ENCODE measurements at regions not wholly inside any gene's neighbourhood (a gene's known extent, or its start where the extent isn't known, plus 50 kb on each side); places are given as distances from the start of the nearest gene placed in this dataset.

- peaks cover 9% of the 10 kb centered on the region for H3K27me3 ChIP-seq (ENCODE audit: control insufficient read depth, insufficient read depth, low read length, poor library complexity, severe bottlenecking)
These were observed 249.4 kb upstream of the USP24 start for GRCh38 chr1:55464550-55464949.

GRCh38 chr1:55463814-55464475 lies 248.8 kb upstream of the USP24 start:
- Histone ChIP-seq H3K27me3 (ENCODE audit: control insufficient read depth, insufficient read depth, low read length, poor library complexity, severe bottlenecking) (peaks cover 6% of the 10 kb centered on the region), H3K9me3 (ENCODE audit: control insufficient read depth, low read length) (no peaks in the 10 kb centered on the region), H3K36me3 (ENCODE audit: control insufficient read depth, insufficient read depth, low read length) (no peaks in the 10 kb centered on the region), H3K9ac (ENCODE audit: extremely low read depth, low read length, poor library complexity, severe bottlenecking) (no peak overlapping the region), H3K4me3 (ENCODE audit: low read length) (no peak overlapping the region), H3K4me1 (ENCODE audit: control insufficient read depth, insufficient read depth, low read length) (peaks cover 2% of the 10 kb centered on the region), H3K27ac (ENCODE audit: low read depth, low read length) (no peak overlapping the region)
- H3K27me3 Mint-ChIP-seq (ENCODE audit: insufficient read depth) = peaks cover 2% of the 10 kb centered on the region
- no peak overlapping the region for H3K4me3 Mint-ChIP-seq
- H3K9me3 Mint-ChIP-seq = no peaks in the 10 kb centered on the region
- no peak overlapping the region for H3K27ac Mint-ChIP-seq
- peaks cover 6% of the 10 kb centered on the region for H3K4me1 Mint-ChIP-seq
- no peaks in the 10 kb centered on the region for H3K36me3 Mint-ChIP-seq (ENCODE audit: low read depth)
- 93 to 94% methylated on average over 9 to 10 of the region's 10 CpGs for WGBS, 2 experiments (ENCODE audit: insufficient coverage in 1 of 2, insufficient read length in 1 of 2)
- TF ChIP-seq CTCF (conservative IDR thresholded peaks at IDR 0.05) = no peak
- DNase-seq = no peak

More at GRCh38 chr1:55464550-55464949, 249.4 kb upstream of the USP24 start:
- no peaks in the 10 kb centered on the region for H3K36me3 Mint-ChIP-seq (ENCODE audit: low read depth)
- H3K4me3 Mint-ChIP-seq = no peak overlapping the region
- Histone ChIP-seq H3K27ac (ENCODE audit: low read depth, low read length) (no peak overlapping the region), H3K4me3 (ENCODE audit: low read length) (no peak overlapping the region), H3K4me1 (ENCODE audit: control insufficient read depth, insufficient read depth, low read length) (peaks cover 3% of the 10 kb centered on the region), H3K9me3 (ENCODE audit: control insufficient read depth, low read length) (no peaks in the 10 kb centered on the region), H3K9ac (ENCODE audit: extremely low read depth, low read length, poor library complexity, severe bottlenecking) (no peak overlapping the region), H3K36me3 (ENCODE audit: control insufficient read depth, insufficient read depth, low read length) (no peaks in the 10 kb centered on the region)
- no peak for TF ChIP-seq CTCF (conservative IDR thresholded peaks at IDR 0.05)
- peaks cover 4% of the 10 kb centered on the region for H3K27me3 Mint-ChIP-seq (ENCODE audit: insufficient read depth)
- WGBS, 2 experiments (ENCODE audit: insufficient coverage in 1 of 2, insufficient read length in 1 of 2) = 96 to 100% methylated on average over 1 of the region's 1 CpG
- no peak for DNase-seq
- peaks cover 9% of the 10 kb centered on the region for H3K4me1 Mint-ChIP-seq
- H3K27ac Mint-ChIP-seq = no peak overlapping the region
- H3K9me3 Mint-ChIP-seq = no peaks in the 10 kb centered on the region

- H3K4me3 Mint-ChIP-seq = no peak overlapping the region
These were observed 242.7 kb upstream of the USP24 start for GRCh38 chr1:55457874-55458273.

More at GRCh38 chr1:55457874-55458273, 242.7 kb upstream of the USP24 start:
- Mint-ChIP-seq H3K9me3 (peaks cover 12% of the 10 kb centered on the region), H3K36me3 (ENCODE audit: low read depth) (no peaks in the 10 kb centered on the region), H3K27ac (no peak overlapping the region), H3K4me1 (no peaks in the 10 kb centered on the region), H3K27me3 (ENCODE audit: insufficient read depth) (peaks cover 5% of the 10 kb centered on the region)
- Histone ChIP-seq H3K9me3 (ENCODE audit: control insufficient read depth, low read length) (peaks cover 9% of the 10 kb centered on the region), H3K4me1 (ENCODE audit: control insufficient read depth, insufficient read depth, low read length) (no peaks in the 10 kb centered on the region), H3K27me3 (ENCODE audit: control insufficient read depth, insufficient read depth, low read length, poor library complexity, severe bottlenecking) (no peaks in the 10 kb centered on the region), H3K9ac (ENCODE audit: extremely low read depth, low read length, poor library complexity, severe bottlenecking) (no peak overlapping the region), H3K36me3 (ENCODE audit: control insufficient read depth, insufficient read depth, low read length) (no peaks in the 10 kb centered on the region), H3K4me3 (ENCODE audit: low read length) (no peak overlapping the region), H3K27ac (ENCODE audit: low read depth, low read length) (no peak overlapping the region)
- TF ChIP-seq CTCF (conservative IDR thresholded peaks at IDR 0.05) = no peak
- 90 to 100% methylated on average over 1 to 2 of the region's 2 CpGs for WGBS, 2 experiments (ENCODE audit: insufficient coverage in 1 of 2, insufficient read length in 1 of 2)
- DNase-seq = no peak

All from endodermal cell (in vitro differentiated cells).